GM18502 (cell line): ENCODE measurements at regions not wholly inside any gene's neighbourhood (a gene's known extent, or its start where the extent isn't known, plus 50 kb on each side); places are given as distances from the start of the nearest gene placed in this dataset.

Source experiments
- ATAC-seq: cut with Tn5 transposase; IDR thresholded peaks from one replicate; pipeline ENCODE4 v1.9.1; 2021; ENCODE audit warnings: mild to moderate bottlenecking; ENCODE audit not compliant: unreplicated experiment, poor library complexity

DNA sequence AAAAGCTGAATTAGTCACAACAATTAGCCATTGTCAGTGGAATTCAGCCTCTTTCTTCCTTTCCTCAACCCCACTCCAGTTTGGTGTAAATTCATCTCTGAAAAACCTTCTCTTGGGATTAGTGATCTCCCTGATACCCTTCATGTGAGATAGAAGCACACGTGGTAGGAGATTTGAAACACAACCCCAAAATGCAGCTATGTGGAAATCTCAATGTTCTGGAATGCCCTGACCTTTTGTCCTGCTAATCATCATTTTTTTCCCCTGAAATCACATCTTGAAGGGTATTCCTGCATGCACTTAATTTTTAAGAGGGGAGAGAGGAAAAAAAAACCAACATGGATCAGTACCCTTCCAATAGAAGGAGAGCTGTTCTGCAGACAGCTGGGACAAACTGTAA, 612.6 kb downstream of the EBF1 start:
- ATAC-seq: no peak

DNA sequence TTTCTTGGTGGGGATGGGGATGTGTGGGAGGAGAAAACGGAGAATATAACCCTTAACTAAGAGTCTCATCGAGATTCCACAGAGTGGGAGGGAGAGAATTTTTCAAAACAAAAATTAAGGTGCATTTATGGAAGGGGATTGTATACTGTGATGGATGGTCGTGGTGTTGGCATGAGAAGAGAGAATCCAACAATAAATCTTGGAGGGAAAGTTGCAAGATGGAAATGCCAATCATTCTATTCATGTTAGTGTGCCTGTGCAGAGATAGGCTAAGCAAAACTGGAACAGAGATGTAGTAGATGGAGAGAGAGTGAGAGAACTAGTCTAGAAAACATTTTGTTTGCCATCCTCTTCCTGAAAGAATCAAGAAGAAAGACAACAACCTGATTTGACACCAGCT, 613.1 kb downstream of the EBF1 start:
- ATAC-seq: no peak

DNA sequence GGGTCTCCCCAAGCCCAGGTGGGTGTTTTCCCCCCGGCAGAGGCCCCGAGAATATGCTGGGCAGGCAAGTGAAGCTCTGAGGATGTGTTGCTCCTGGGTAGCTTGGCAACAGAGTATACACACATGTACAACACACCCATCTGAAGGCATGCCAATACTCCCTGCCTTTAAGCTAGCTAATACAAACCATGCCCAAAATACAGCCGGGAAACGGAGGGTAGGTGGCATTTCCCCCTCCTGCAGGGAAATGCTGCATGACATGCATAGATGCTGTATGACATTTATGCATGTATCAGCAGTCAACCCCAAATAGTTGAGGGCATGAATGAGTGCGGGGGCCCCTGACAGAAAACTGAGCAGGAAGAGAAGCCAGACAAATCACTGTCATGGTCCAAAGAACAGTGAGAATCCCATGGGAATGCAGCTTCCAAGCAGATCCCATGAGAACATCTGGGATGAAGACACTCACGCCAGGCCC, 614.1 kb downstream of the EBF1 start:
- no peak for ATAC-seq

DNA sequence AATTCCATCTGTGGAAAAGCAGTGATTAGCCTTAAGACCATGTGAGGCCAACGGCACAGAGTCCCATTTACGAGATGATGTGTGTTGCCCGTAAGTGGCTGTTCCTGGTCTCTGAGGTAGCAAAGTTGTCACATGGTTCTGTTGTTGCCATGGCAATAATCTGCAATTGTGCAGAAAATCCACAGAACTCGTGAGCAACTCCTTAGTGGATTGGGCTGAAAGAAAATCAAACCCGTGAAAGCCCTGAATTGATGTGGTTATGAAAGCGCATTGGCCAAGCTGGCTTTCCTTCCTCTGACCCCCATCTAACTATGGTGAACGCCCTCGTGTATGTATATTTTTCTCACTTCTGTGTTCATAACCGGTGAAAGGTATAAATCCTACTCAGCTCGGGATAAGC, 614.7 kb downstream of the EBF1 start:
- no peak for ATAC-seq

DNA sequence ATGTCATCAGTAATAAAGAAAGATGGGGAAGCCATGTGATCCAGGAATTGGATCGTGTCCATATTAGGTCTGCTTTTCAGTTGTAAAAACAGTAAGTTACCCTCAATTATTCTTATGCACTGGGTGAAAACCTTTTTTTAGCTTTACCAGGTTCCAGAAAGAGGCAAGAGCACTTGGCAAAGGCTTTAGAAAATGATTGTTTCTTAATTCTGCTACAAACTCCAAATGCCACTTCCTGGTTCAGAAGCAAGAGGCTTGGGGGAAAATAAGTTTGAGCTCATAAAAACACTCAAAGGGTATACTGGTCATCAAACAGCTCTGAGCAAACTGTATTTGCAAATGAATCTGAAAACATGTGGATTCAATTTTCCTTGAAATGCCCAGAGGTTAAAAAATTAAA, 615.6 kb downstream of the EBF1 start:
- ATAC-seq: no peak

DNA sequence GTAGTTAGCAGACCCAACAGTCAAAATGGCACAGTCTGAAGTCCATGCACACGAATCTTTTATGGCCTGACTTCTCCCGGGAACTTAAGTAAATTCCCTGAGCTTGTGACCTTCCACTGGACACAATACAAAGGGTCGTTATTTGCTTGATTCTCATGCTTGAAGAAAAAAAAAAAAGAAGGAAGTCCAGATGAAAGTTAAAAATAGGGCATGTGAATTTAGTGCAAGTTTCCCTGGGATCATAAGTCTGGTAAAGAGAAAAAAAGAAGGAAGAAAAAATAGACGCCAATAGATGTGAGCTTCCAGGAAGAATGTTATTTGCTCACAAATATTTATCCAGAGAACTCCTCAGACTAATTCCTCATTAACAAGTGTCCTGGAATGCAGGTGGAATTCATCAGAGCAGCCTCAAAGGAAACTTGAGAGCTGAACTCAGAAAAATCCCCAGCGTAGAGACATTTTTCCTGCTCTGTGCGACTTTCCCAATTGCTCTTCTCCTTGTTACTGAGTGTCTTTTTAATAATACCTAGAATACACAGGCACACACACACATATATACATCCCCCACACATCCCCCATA, 616.3 kb downstream of the EBF1 start:
- ATAC-seq: no peak

DNA sequence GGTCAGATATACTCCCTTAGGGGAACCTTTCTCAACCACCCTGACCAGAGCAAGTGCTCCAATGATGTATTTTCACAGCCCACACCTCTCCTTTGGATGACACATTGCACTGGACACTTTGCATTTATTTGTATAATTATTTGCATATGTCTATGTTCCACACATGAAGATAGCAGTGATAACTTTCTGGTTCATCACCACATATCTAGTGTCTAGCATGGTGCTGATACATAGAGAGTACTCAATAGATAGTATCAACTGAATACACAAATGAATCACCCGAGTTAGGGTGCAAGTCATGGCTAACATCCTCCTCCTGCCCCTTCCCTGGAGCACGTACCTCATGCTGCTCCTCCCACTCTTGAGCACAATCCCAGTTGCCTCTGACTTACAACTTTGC, 617.6 kb downstream of the EBF1 start:
- ATAC-seq: no peak

DNA sequence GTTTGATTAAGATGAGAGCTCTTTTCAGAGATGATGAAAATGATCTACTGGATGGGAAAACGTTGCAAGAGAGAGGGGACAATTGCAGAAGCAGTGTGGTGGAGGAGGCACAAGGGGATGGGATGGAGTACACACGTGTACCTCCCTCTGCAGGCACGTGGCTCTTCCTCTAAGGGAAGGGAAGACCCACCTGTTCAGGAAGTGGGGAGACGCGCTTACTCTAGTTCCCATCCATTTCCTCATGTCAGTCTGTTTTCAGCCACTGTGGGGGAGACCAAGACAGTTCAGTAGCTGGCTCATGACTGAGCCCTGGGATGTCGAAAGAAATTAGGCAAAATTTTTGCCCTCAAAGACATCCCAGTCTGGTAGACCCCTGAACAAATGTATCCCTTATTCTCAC, 619.2 kb upstream of the CLINT1 start:
- ATAC-seq: no peak

DNA sequence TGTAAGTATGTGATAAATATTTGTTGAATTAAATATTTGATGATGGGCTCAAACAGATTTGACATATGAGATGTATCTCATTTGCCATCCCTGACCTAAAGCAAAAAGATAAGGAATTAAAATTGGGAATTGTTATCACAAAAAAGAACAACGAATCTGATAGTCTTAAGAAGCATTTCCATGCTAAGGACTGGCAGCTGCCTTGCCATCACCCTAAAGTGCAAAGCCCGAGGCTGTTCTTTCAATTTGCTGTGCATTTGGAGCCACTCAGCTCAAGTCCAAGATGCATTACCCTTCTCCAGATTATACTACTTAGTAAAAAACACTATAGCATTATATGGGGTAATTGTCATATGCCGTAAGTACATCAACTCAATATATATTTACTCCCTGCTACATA, 618.3 kb upstream of the CLINT1 start:
- no peak for ATAC-seq

DNA sequence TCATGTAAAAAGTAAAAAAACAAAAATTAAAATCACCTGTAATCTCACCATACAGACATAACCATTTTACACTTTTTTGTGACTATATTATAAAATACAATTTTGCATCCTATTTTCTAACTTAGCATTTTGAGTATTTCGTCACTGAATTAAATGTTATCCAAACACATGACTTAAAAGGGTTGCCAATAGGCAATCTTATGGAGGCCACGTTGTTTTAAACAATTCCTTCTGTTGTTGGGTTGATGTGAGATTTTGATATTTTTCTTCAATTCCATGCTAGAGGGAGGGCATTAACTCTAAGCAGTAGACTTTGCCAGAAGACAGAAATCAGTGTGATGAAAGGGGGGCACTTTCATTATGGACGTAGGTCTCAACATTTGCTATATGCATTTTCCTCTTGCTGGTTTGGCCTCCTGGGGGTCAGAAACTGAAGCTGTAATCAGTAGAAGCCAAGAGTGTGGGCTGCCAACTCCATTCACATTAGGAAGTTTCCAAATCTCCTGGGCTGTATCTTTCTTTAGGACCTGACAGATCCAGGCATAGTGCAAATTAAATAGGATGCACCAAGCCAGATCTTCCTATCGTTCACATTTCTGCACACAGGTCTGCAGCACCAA, 614.2 kb upstream of the CLINT1 start:
- ATAC-seq: no peak

DNA sequence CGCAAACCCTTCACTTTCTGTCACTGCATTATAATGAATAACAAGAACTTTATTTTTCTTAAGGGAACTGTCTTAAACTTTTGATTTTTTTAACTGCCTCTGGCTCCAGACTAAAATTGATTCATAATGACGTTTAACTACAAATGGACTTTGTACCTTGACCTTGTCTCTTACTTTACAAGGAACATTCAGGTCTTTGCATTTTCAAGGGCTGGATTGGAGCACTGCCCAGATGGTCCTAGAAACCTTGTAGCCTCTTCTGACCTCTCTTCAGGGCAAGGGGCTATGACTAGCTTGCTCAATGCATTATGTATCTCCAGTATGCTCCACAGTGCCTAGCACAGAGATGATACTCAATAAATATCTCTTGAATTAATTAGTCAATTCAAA, 612.6 kb upstream of the CLINT1 start:
- ATAC-seq: no peak

DNA sequence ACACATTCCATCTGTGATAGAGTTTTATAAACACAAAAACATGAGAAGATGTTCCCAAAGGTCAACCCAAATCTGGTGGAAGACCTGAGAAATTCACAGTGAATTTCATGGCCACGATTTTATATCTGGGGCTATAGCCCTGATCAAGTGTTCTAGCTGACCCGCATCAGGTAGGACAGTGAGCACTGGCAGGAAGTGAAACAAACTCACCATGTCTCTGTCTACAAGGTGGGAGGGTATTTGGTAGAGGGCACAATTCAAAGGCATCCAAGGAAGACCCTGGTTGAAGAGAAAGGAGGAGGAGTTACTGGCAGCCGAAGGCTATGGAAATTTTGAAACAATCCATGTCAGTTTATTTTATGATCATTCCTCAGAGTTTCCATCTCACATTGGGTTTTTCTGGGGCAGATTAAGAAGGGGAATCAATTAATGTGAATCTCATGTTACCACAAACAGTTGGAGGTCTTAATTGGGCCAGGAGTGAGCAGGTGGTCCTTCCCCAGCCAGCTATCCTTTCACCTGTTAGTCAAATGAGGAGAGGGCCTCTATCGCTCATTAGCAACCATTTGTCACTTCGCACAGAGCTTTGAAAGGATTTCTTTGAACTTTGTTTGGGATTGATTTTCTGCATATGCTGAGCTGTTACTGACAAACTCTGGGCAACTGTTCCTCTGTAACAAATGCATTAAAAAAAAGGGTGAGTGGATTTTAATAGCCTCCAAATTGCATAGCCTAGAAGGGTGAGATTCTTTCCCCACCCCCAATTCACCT, 612.0 kb upstream of the CLINT1 start:
- ATAC-seq: no peak

DNA sequence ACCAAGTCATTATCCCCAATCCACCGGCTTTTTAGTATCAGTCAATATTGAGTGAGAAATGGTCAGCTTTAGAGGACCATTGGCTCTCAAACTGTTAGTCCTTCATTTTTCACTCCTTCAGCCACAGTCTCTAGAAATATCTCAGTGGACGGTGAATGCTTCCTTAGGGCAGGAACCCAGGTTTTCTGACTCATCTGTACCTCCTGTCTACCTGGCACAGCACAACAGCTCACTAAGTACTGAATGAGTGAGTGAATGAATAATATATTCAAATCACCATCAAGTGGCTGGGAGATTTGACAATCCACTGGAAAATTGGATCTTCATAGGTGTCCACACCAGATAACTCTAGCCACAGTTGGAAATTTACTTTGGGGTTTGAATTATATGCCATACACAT, 609.5 kb upstream of the CLINT1 start:
- no peak for ATAC-seq

DNA sequence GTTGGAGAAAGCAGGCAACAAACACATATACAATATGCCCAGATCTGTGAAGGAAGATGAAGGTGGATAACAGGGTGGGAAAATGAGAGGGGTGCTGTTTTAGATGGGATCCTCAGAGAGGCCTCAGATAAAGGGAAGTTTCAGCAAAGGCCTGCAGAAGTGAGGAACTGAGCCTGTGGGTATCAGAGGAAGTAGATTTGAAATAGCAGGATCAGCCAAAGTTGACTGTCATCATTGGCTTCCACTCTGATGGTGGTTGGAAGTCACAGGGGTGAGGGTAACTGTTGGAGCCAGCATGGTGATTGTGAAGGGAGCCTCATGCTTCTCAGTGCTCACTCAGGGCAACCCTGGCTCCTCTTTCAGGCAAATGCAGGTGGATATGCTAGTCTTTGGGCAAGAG, 607.2 kb upstream of the CLINT1 start:
- no peak for ATAC-seq

DNA sequence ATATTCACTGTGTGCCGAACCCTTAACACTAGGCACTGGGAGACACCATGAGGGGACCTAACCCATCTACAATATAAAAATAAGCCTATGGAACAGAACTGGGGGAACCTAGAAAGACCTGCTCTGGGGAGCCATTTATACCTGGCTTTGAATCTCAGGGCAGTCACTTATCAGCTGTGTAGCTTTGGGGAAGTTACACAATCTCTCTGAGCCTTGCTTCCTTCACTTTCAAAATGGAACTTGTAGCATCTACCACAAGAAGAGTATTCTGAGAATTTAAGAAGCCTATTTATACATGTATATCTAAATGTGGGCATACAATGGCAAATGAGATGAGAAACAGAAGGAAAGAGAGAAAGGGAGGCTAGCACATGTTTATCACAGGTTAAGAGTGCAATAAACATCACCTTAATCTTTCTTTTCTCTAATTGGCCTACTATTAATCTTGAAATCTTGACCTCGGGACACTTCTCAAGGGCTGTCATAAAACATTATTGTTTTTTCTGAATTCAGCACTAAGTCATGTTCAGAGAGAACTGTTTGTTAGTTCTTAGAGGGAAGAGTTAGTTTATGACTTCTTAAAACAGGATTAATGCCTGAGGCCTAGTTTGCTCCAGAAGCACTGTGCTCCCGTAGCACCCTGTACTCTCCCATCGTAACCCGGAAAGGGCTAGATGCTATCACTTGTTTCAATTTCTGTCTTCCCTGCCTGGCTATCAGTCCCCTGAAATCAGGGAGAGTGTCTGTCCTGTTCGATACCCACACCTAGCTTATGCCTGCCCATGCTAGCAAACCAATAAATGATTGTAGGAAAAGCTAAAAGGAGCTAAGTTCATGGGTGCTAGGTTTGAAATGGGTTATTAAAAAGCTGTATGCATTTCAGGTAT, 606.4 kb upstream of the CLINT1 start:
- no peak for ATAC-seq

DNA sequence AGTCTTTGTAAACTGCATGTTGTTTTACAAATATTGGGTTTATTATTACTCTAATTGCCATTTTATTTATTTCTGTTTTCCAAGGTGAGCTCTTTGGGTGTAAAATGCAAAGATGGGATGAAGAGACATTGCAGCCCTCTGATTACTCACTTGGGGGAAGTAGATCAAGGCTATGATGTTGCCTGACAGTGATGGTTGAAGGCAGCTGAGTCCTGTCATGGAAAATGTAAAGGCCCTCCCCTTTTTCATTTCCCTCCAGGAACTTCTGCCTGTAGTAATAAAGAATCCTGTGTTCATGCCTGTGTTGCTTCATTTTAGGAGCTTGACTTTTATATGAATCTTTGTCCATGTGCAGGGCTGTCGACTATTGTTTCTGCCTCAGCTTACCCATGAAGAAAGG, 605.4 kb upstream of the CLINT1 start:
- ATAC-seq: no peak

DNA sequence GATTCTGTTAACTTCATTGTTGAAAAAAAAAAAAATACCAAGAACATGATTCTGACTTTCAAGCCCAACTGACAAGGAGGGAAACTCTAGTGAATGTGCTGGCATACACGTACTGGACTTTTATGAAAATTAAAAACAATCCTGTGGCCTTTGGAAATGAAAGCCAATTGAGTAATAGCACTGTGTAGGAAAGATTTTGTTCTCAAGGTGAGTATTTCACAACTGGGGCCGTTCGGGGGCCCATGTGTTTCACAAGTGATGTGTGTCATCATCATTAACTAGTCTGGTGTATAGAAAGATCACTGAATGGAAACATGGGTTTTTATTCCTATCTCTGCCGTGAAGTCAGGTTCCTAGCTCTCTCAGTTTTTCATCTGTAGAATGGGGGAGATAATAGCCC, 605.0 kb upstream of the CLINT1 start:
- ATAC-seq: no peak

DNA sequence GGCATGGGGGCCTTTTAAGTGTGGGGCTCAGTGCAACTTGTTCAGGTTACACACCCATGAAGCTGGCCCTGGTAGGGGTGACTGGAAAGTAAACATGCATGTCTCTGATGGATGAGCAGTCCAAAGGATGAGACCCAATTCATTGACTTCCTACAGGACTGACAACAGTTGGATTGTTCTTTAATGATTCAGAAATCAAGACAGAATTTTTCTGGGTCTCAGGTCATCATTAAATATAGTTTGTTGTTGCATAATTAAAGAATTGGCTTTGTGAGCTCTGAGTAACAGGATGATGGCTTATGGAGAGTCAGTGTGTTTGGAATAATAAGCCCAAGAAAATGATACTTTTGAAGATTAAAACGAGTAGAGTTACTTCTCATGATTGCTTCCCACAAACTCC, 604.2 kb upstream of the CLINT1 start:
- ATAC-seq: no peak

DNA sequence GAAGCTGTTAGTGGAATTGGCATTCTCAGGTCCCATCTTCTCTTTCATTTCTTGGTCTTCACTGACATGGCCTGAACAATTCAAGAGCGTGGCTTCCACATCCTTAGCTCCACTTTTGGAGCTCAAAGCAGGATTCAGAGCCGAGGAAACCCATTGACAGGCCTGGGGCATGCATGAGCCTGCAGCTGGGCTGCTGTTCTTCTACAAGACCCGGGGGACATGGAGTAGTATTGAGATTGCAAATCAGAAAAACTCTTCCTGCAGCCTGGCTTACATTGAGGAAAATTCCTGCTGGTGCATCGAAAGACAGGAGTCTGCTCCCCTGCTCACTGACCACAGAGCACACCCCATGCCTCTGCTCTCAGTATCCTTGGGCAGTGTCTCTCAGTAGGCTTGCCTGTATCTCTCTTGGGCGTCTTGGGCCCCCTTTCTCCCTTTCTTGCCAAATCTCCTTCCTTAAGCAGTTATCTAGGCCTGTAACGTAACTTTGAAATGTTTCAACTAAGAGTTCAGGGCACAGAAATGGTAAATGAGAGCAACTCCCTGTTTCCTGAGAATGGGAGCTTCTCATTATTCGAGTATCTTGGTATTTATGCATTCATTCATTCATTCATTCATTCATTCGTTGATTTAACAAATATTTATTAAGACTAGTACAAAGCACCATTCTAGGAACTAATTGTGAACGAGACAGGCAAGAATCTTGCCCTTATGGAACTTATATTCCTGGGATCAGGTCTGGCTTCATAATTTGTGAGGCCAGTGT, 603.6 kb upstream of the CLINT1 start:
- ATAC-seq: no peak

DNA sequence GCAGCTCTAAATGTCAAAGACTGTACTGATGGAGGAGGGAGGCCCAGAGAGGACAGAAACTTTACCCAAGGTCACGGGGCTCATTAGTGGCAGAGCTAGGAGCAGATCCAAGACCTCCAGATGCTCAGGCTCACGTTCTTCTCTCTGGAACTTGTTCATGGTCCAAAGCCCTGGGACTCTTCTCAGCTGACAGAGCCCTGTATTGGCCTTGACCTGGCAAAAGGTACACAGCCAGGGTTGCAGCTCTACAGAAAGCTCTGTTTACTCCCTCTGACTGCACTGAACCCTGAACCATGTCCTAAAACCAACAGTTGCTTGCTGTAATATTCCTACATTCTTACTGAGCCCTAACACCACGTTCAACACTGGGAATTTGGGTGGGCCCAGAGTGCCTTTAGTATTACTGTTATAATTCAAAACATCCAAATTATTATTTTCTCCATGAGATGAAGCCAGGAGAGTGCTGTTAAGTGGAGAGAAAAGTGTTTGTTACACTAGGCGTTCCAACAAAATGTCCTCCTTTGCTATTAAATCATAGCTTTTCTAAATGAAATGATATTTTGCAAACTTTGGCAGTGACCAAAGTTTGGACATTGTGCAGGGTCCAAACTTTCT, 602.4 kb upstream of the CLINT1 start:
- no peak for ATAC-seq
